ENCODE measurements at regions not wholly inside any gene's neighbourhood (a gene's known extent, or its start where the extent isn't known, plus 50 kb on each side); places are given as distances from the start of the nearest gene placed in this dataset.

DNA sequence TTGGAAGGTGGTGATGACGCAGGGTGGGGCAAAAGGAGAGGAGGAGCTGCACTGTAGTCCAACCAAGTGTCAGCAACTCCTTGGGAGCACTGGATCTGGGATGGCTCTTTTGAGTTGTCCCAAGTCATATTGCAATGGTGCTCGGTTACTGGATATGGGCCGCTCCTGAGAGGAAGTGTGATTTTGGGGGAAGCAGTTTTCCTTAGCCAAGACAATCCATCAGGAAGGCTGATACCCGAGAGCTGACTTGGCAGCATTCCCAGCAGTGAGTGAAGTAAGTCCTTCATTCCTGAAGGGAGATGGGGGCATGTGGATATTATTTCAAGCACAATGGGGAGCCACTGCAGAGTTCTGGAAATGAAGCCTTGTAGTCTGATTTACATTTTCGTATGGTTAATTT is 354.1 kb downstream of the RFPL4B start:
- no peak for TF ChIP-seq EZH2 (IDR thresholded peaks at IDR 0.05; ENCODE audit: borderline replicate concordance, low read length)
- TF ChIP-seq, protein P1, sequence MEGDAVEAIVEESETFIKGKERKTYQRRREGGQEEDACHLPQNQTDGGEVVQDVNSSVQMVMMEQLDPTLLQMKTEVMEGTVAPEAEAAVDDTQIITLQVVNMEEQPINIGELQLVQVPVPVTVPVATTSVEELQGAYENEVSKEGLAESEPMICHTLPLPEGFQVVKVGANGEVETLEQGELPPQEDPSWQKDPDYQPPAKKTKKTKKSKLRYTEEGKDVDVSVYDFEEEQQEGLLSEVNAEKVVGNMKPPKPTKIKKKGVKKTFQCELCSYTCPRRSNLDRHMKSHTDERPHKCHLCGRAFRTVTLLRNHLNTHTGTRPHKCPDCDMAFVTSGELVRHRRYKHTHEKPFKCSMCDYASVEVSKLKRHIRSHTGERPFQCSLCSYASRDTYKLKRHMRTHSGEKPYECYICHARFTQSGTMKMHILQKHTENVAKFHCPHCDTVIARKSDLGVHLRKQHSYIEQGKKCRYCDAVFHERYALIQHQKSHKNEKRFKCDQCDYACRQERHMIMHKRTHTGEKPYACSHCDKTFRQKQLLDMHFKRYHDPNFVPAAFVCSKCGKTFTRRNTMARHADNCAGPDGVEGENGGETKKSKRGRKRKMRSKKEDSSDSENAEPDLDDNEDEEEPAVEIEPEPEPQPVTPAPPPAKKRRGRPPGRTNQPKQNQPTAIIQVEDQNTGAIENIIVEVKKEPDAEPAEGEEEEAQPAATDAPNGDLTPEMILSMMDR (IDR thresholded peaks at IDR 0.05; ENCODE audit: low read length), result no peak
